ENCODE measurements at regions not wholly inside any gene's neighbourhood (a gene's known extent, or its start where the extent isn't known, plus 50 kb on each side); places are given as distances from the start of the nearest gene placed in this dataset.

GRCh38 chr18:50444539-50444938 lies 69.7 kb downstream of the SKA1 start:
- no peak for DNase-seq

GRCh38 chr18:50446629-50447028 lies 71.8 kb downstream of the SKA1 start:
- no peak for DNase-seq

GRCh38 chr18:50447102-50447741 lies 72.4 kb downstream of the SKA1 start:
- DNase-seq = no peak

GRCh38 chr18:50447952-50448351 lies 73.1 kb downstream of the SKA1 start:
- no peak for DNase-seq

GRCh38 chr18:50451100-50451842 lies 76.4 kb downstream of the SKA1 start:
- DNase-seq = no peak

GRCh38 chr18:50453014-50453680 lies 78.3 kb downstream of the SKA1 start:
- DNase-seq = no peak

GRCh38 chr18:50453732-50454131 lies 78.9 kb downstream of the SKA1 start:
- no peak for DNase-seq

- no peak for DNase-seq
Measured at GRCh38 chr18:50454387-50454988, 79.6 kb downstream of the SKA1 start.

- DNase-seq = no peak
Measured at GRCh38 chr18:50456285-50456684, 81.4 kb downstream of the SKA1 start.

- no peak for DNase-seq
Measured at GRCh38 chr18:50457639-50458038, 82.8 kb downstream of the SKA1 start.

- no peak for DNase-seq
Measured at GRCh38 chr18:50458366-50458765, 83.5 kb downstream of the SKA1 start.

- DNase-seq = no peak
Measured at GRCh38 chr18:50458796-50459195, 84.0 kb downstream of the SKA1 start.

GRCh38 chr18:50460062-50460461 lies 85.2 kb downstream of the SKA1 start:
- DNase-seq = no peak

- DNase-seq = no peak
Measured at GRCh38 chr18:50460716-50461115, 85.9 kb downstream of the SKA1 start.

GRCh38 chr18:50461251-50461650 lies 86.4 kb downstream of the SKA1 start:
- DNase-seq = no peak

GRCh38 chr18:50465211-50466153 lies 90.6 kb downstream of the SKA1 start:
- DNase-seq = no peak

GRCh38 chr18:50466634-50467033 lies 91.8 kb downstream of the SKA1 start:
- no peak for DNase-seq

GRCh38 chr18:50468807-50469206 lies 91.1 kb upstream of the MAPK4 start:
- no peak for DNase-seq

GRCh38 chr18:50469380-50469781 lies 90.5 kb upstream of the MAPK4 start:
- no peak for DNase-seq

- DNase-seq = no peak
Measured at GRCh38 chr18:50472941-50473340, 86.9 kb upstream of the MAPK4 start.

- no peak for DNase-seq
Measured at GRCh38 chr18:50473881-50474280, 86.0 kb upstream of the MAPK4 start.

GRCh38 chr18:50475538-50476193 lies 84.2 kb upstream of the MAPK4 start:
- DNase-seq = no peak
